Endodermal cell (in vitro differentiated cells): ENCODE measurements at regions not wholly inside any gene's neighbourhood (a gene's known extent, or its start where the extent isn't known, plus 50 kb on each side); places are given as distances from the start of the nearest gene placed in this dataset.

ENCODE experiments used
- DNase-seq: peaks from one replicate; pipeline ENCODE4 v3.0.0-alpha.2; 2017
- H3K27ac ChIP-seq: 2 replicates; pipeline ENCODE4 v1.5.1; 2013; ENCODE audit warnings: mild to moderate bottlenecking, low read depth, low read length, moderate library complexity
- H3K27me3 ChIP-seq: 2 replicates; pipeline ENCODE4 v1.6.1; 2013; ENCODE audit warnings: mild to moderate bottlenecking, low read length, moderate library complexity; ENCODE audit not compliant: insufficient read depth, control insufficient read depth, poor library complexity, severe bottlenecking
- H3K36me3 ChIP-seq: 2 replicates; pipeline ENCODE4 v1.7.0; 2013; ENCODE audit warnings: mild to moderate bottlenecking, low read length, moderate library complexity; ENCODE audit not compliant: control insufficient read depth, insufficient read depth
- H3K4me1 ChIP-seq: one replicate; pipeline ENCODE4 v1.7.0; 2013; ENCODE audit warnings: low read length; ENCODE audit not compliant: control insufficient read depth, insufficient read depth
- H3K4me3 ChIP-seq: 2 replicates; pipeline ENCODE4 v1.5.1; 2013; ENCODE audit warnings: mild to moderate bottlenecking, low read length, moderate library complexity
- H3K9ac ChIP-seq: 2 replicates; pipeline ENCODE4 v1.6.1; 2013; ENCODE audit warnings: mild to moderate bottlenecking, low read length, moderate library complexity; ENCODE audit not compliant: poor library complexity, severe bottlenecking; ENCODE audit errors: extremely low read depth
- H3K9me3 ChIP-seq: 2 replicates; pipeline ENCODE4 v1.6.1; 2013; ENCODE audit warnings: mild to moderate bottlenecking, low read length, moderate library complexity; ENCODE audit not compliant: control insufficient read depth
- H3K27ac Mint-ChIP-seq: 2 replicates; pipeline ENCODE4 v1.8.0; 2020; ENCODE audit warnings: mixed read lengths
- H3K27me3 Mint-ChIP-seq: 2 replicates; pipeline ENCODE4 v1.8.0; 2021; ENCODE audit warnings: mild to moderate bottlenecking, mixed read lengths; ENCODE audit not compliant: insufficient read depth
- H3K36me3 Mint-ChIP-seq: 2 replicates; pipeline ENCODE4 v1.8.0; 2020; ENCODE audit warnings: low read depth, mixed read lengths
- H3K4me1 Mint-ChIP-seq: 2 replicates; pipeline ENCODE4 v1.8.0; 2020; ENCODE audit warnings: mixed read lengths
- H3K4me3 Mint-ChIP-seq: 2 replicates; pipeline ENCODE4 v1.8.0; 2020; ENCODE audit warnings: mild to moderate bottlenecking, moderate library complexity, mixed read lengths
- H3K9me3 Mint-ChIP-seq: 2 replicates; pipeline ENCODE4 v1.8.0; 2020; ENCODE audit warnings: mild to moderate bottlenecking, mixed read lengths
- CTCF ChIP-seq: fragments of 200-600 bp; sonication (generic); conservative IDR thresholded peaks from 2 replicates; pipeline ENCODE4 v1.5.0; 2021; ENCODE audit warnings: antibody characterized with exemption, mild to moderate bottlenecking
- WGBS, 2 experiments: methylation state at CpG; one replicate each; pipeline versions ENCODE4 v1.1.5 to v1.1.7; 2013; ENCODE audit warnings: missing lambda C conversion rate in 2 of 2, mixed read lengths in 1 of 2; ENCODE audit not compliant: insufficient coverage in 1 of 2, insufficient read length in 1 of 2; 5-methylcytosine and 5-hydroxymethylcytosine counted together

- no peaks in the 10 kb centered on the region for H3K9me3 Mint-ChIP-seq
- no peaks in the 10 kb centered on the region for H3K27me3 ChIP-seq
- H3K4me3 ChIP-seq: no peak overlapping the region
- peaks cover 8% of the 10 kb centered on the region for H3K4me1 Mint-ChIP-seq
- H3K9ac ChIP-seq: no peak overlapping the region
- H3K27me3 Mint-ChIP-seq: no peaks in the 10 kb centered on the region
- H3K36me3 ChIP-seq: peaks cover 7% of the 10 kb centered on the region
- no peak for DNase-seq
- H3K36me3 Mint-ChIP-seq: no peaks in the 10 kb centered on the region
- no peak overlapping the region for H3K27ac Mint-ChIP-seq
- H3K4me1 ChIP-seq: peaks cover 6% of the 10 kb centered on the region
- 90 to 93% methylated on average over 5 to 22 of the region's 22 CpGs for WGBS, 2 experiments
- H3K9me3 ChIP-seq: no peaks in the 10 kb centered on the region
- H3K27ac ChIP-seq: no peak overlapping the region
- H3K4me3 Mint-ChIP-seq: no peak overlapping the region
- no peak for TF ChIP-seq CTCF
Observed at GRCh38 chr22:48534395-48534958, 1293.2 kb downstream of the BRD1 start.

- no peak overlapping the region for H3K4me3 Mint-ChIP-seq
- H3K9ac ChIP-seq: no peak overlapping the region
- no peaks in the 10 kb centered on the region for H3K27me3 ChIP-seq
- H3K27ac Mint-ChIP-seq: no peak overlapping the region
- no peaks in the 10 kb centered on the region for H3K9me3 ChIP-seq
- H3K27ac ChIP-seq: no peak overlapping the region
- peaks cover 6% of the 10 kb centered on the region for H3K4me1 ChIP-seq
- no peak overlapping the region for H3K4me3 ChIP-seq
- 76 to 91% methylated on average over 4 to 12 of the region's 12 CpGs for WGBS, 2 experiments
- H3K36me3 Mint-ChIP-seq: no peaks in the 10 kb centered on the region
- no peak for TF ChIP-seq CTCF
- no peaks in the 10 kb centered on the region for H3K27me3 Mint-ChIP-seq
- peaks cover 10% of the 10 kb centered on the region for H3K4me1 Mint-ChIP-seq
- no peaks in the 10 kb centered on the region for H3K9me3 Mint-ChIP-seq
- peaks cover 7% of the 10 kb centered on the region for H3K36me3 ChIP-seq
- no peak for DNase-seq
Observed at GRCh38 chr22:48532986-48533385, 1294.7 kb downstream of the BRD1 start.

- H3K36me3 Mint-ChIP-seq: no peaks in the 10 kb centered on the region
- H3K4me1 Mint-ChIP-seq: peaks cover 10% of the 10 kb centered on the region
- no peak overlapping the region for H3K4me3 Mint-ChIP-seq
- TF ChIP-seq CTCF: no peak
- Histone ChIP-seq H3K9me3 (no peaks in the 10 kb centered on the region), H3K4me1 (peaks cover 6% of the 10 kb centered on the region), H3K4me3 (no peak overlapping the region), H3K9ac (no peak overlapping the region), H3K27ac (no peak overlapping the region), H3K36me3 (peaks cover 7% of the 10 kb centered on the region), H3K27me3 (no peaks in the 10 kb centered on the region)
- no peaks in the 10 kb centered on the region for H3K27me3 Mint-ChIP-seq
- H3K9me3 Mint-ChIP-seq: no peaks in the 10 kb centered on the region
- H3K27ac Mint-ChIP-seq: no peak overlapping the region
- 87% methylated on average over 15 to 20 of the region's 20 CpGs for WGBS, 2 experiments
- no peak for DNase-seq
Observed at GRCh38 chr22:48531761-48532435, 1295.8 kb downstream of the BRD1 start.
